ENCODE measurements at regions not wholly inside any gene's neighbourhood (a gene's known extent, or its start where the extent isn't known, plus 50 kb on each side); places are given as distances from the start of the nearest gene placed in this dataset.

- TF ChIP-seq CTCF (conservative IDR thresholded peaks at IDR 0.05; ENCODE audit: low read depth, low read length) (no peak), SMC3 (IDR thresholded peaks at IDR 0.05; ENCODE audit: low read depth, low read length) (no peak), POLR2A (IDR thresholded peaks at IDR 0.05; ENCODE audit: low read depth, low read length) (peak; percentile 76), CHD1 (IDR thresholded peaks at IDR 0.05; ENCODE audit: low read depth, low read length) (no peak), RAD21 (IDR thresholded peaks at IDR 0.05; ENCODE audit: low read length) (no peak; the same call in 1 of the 2 replicates), ELK1 (IDR thresholded peaks at IDR 0.05; ENCODE audit: borderline replicate concordance, low read depth, low read length) (no peak)
These were observed 65.8 kb downstream of the KPNA2 start for GRCh38 chr17:68101075-68101986.

Data from IMR-90 (cell line).